NOMO-1 treated with dmso at 0.1 percent for 144 hours (cell line): ENCODE measurements at regions not wholly inside any gene's neighbourhood (a gene's known extent, or its start where the extent isn't known, plus 50 kb on each side); places are given as distances from the start of the nearest gene placed in this dataset.

ENCODE experiments used
- DNase-seq: peaks from one replicate; lab custom pipeline; 2025; ENCODE audit not compliant: unreplicated experiment; lab: John Stamatoyannopoulos, UW

DNA sequence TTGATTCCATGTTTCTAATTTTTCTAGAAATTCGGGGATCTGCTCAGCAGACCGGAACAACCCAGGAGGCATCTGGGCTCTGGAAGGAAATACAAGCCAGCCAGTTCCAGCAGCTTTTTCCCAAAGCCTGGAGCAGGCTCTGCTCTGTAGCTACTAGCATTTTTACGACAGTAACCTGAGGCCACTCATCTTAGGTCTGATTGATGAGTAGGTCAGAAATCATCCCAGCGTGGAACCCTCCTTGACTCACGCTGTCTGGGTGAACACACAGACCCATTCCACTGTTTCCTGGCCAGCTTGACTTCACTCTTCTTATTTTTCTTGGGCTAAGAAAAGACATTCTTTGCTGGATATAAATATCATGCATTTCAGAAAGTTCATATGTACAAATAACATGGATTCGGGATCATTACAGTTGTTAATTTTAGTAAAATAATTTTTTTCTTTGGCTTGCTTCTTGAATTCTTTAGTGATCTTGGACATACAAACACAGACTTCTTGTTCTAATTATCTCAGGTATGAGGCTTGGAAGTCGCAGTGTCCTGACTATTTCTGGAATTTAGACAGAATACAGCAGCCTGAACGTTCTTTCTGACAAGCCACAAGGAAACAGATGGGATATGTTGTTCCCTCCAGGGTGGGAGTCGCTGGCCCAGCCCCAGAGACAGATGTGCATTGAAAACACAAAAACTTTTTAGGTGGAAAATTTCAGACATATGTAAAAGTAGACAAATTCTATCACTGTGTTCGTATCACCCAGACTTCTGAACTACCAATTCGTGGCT is 54.6 kb upstream of the PITRM1 start:
- no peak for DNase-seq

DNA sequence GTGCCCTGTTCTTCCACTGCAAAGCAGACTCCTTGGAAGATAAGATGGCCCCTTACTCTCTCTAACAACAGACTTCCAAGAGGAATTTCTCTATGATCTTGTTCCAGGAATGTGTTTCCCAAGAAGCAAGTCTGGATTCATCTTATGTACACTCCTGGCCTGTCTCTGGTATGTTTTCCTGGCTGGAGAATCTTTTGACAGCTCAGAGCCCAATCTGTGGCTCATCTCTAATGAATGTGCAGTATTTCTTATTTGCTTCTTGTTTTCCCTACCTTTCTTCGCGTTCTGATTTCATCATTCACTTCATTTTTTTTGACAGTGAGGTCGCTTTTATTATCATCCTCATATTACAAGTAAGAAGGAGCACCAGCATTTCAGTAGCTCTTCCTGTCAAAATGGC is 53.0 kb upstream of the PITRM1 start:
- DNase-seq, result no peak

- DNase-seq, result no peak
Measured at GRCh38 chr10:3224241-3224640, 51.7 kb upstream of the PITRM1 start.

- no peak for DNase-seq
Measured at GRCh38 chr10:3222626-3223025, 50.0 kb upstream of the PITRM1 start.
